ENCODE measurements at regions not wholly inside any gene's neighbourhood (a gene's known extent, or its start where the extent isn't known, plus 50 kb on each side); places are given as distances from the start of the nearest gene placed in this dataset.

- TF ChIP-seq POLR2A (IDR thresholded peaks at IDR 0.05) (no peak), EP300 (IDR thresholded peaks at IDR 0.05) (no peak), POLR2AphosphoS5 (IDR thresholded peaks at IDR 0.05) (no peak), CTCF (IDR thresholded peaks at IDR 0.05) (no peak)
Observed at GRCh38 chr3:28050120-28050519, 191.3 kb upstream of the CMC1 start.
